ENCODE measurements at regions not wholly inside any gene's neighbourhood (a gene's known extent, or its start where the extent isn't known, plus 50 kb on each side); places are given as distances from the start of the nearest gene placed in this dataset.

DNA sequence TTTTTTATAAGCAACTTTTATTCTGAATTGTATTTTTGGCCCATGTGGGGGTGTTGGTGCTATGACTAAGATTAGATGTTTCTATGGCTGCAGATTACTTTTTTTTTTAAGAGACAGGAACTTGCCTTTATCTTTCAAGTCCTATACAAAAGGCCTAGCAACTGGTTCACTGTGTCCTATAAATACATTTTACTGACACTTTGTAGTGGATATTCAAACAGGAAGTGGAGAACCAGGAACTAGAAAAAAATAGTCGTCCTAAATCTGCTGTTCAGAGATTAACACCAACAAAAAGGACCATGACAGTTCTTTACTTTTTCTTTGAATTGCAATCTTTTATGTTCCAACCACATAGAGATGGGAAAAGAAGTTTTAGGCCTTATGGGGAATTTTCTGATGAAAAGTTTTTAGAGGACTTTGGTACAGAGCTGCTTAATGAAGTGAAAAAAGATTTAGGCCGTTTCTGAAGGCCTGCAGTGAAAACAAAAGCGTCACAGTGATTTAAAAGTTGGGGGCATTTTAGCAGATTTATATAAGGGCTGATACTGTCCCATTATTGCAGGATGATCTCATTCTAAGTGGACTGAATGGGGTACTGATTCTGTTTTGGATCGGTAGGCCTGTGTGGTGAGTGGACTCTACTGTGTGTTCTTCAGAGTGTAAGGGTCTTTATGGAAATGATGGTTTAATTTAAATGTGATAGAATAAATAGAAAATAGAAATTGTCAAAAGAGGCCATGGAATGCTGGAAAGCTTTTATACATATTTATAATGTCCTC, 136.4 kb upstream of the DEPDC1 start:
- WGBS, 2 donors, result 67 to 70% methylated on average over 4 of the region's 4 CpGs

DNA sequence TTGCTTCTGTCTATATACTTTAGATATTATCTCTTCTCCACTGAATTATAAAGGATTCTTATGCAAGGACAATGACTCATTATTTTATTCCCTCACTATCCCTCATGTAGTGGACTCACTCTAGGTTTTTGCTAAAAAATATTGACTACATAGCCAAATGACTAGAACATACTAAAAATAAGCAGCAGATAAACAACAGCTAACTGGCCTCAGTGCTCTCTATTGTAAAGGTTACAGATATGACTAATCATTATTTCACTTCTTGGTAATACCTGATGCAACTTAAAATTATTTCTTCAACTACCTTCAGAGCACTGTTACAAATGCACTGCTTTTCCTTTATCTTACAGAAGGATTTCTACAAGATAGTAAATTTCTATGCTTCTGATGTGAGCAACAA, 147.6 kb upstream of the DEPDC1 start:
- intact Hi-C loops (cut with DNase I), result no loop called here
- DNase-seq, result no peak
- no peaks in the 10 kb centered on the region for H3K27me3 ChIP-seq

More for the DNA sequence above, 136.4 kb upstream of the DEPDC1 start:
- Histone ChIP-seq H3K36me3 (no peaks in the 10 kb centered on the region), H3K9me3 (no peaks in the 10 kb centered on the region), H3K27me3 (no peaks in the 10 kb centered on the region), H3K4me3 (no peak overlapping the region), H3K4me1 (no peaks in the 10 kb centered on the region), H3K27ac (no peak overlapping the region)
- intact Hi-C loops (cut with DNase I), result no loop called here
- no peak for DNase-seq
- TF ChIP-seq EP300 (IDR thresholded peaks at IDR 0.05) (no peak), POLR2AphosphoS5 (IDR thresholded peaks at IDR 0.05) (no peak), POLR2A (IDR thresholded peaks at IDR 0.05) (no peak)
- TF ChIP-seq, protein P1, sequence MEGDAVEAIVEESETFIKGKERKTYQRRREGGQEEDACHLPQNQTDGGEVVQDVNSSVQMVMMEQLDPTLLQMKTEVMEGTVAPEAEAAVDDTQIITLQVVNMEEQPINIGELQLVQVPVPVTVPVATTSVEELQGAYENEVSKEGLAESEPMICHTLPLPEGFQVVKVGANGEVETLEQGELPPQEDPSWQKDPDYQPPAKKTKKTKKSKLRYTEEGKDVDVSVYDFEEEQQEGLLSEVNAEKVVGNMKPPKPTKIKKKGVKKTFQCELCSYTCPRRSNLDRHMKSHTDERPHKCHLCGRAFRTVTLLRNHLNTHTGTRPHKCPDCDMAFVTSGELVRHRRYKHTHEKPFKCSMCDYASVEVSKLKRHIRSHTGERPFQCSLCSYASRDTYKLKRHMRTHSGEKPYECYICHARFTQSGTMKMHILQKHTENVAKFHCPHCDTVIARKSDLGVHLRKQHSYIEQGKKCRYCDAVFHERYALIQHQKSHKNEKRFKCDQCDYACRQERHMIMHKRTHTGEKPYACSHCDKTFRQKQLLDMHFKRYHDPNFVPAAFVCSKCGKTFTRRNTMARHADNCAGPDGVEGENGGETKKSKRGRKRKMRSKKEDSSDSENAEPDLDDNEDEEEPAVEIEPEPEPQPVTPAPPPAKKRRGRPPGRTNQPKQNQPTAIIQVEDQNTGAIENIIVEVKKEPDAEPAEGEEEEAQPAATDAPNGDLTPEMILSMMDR (IDR thresholded peaks at IDR 0.05), result no peak

DNA sequence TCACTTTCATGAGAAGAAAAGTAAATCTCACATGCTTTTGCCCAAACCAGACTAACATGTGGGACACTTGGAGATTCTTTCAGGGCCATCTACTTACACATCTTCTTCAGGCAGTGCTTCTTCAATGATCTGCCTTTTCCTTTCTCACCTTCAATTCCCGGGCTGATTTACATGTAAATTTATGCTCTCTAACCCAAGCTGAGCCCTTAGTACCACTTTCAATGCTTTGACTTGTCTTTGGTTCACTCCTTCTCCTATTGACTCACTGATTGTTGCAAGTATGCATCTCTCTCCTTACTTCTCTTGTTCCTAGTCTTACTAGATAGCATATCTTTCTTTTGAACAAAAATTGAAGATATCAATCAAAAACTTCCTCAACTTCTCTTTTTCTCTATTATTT, 154.2 kb upstream of the DEPDC1 start:
- no peak for DNase-seq
- H3K27ac ChIP-seq, result no peak overlapping the region
- intact Hi-C loops (cut with DNase I), result no loop called here

More for the DNA sequence above, 147.6 kb upstream of the DEPDC1 start:
- Histone ChIP-seq H3K4me1 (no peaks in the 10 kb centered on the region), H3K36me3 (no peaks in the 10 kb centered on the region), H3K4me3 (no peak overlapping the region), H3K27ac (no peak overlapping the region), H3K9me3 (no peaks in the 10 kb centered on the region)
- TF ChIP-seq POLR2A (IDR thresholded peaks at IDR 0.05) (no peak), POLR2AphosphoS5 (IDR thresholded peaks at IDR 0.05) (no peak), EP300 (IDR thresholded peaks at IDR 0.05) (no peak)
- TF ChIP-seq, protein P1 (IDR thresholded peaks at IDR 0.05), result no peak

GRCh38 chr1:68653882-68654281, 157.0 kb upstream of the DEPDC1 start:
- H3K4me3 ChIP-seq, result no peak overlapping the region
- TF ChIP-seq POLR2AphosphoS5 (IDR thresholded peaks at IDR 0.05), result no peak
- no peak for TF ChIP-seq POLR2A (IDR thresholded peaks at IDR 0.05)
- TF ChIP-seq, protein P1 (IDR thresholded peaks at IDR 0.05), result no peak
- no peak for TF ChIP-seq EP300 (IDR thresholded peaks at IDR 0.05)
- no peaks in the 10 kb centered on the region for H3K4me1 ChIP-seq
- no peaks in the 10 kb centered on the region for H3K9me3 ChIP-seq
- 90 to 92% methylated on average over 2 of the region's 2 CpGs for WGBS, 2 donors
- no peaks in the 10 kb centered on the region for H3K27me3 ChIP-seq
- H3K36me3 ChIP-seq, result no peaks in the 10 kb centered on the region
- no peak overlapping the region for H3K27ac ChIP-seq
- no peak for DNase-seq
- intact Hi-C loops (cut with DNase I), result no loop called here

More for the DNA sequence above, 154.2 kb upstream of the DEPDC1 start:
- H3K9me3 ChIP-seq, result no peaks in the 10 kb centered on the region
- TF ChIP-seq POLR2AphosphoS5 (IDR thresholded peaks at IDR 0.05) (no peak), EP300 (IDR thresholded peaks at IDR 0.05) (no peak), POLR2A (IDR thresholded peaks at IDR 0.05) (no peak)
- TF ChIP-seq, protein P1 (IDR thresholded peaks at IDR 0.05), result no peak
- no peaks in the 10 kb centered on the region for H3K36me3 ChIP-seq
- no peaks in the 10 kb centered on the region for H3K4me1 ChIP-seq
- no peak overlapping the region for H3K4me3 ChIP-seq
- 39 to 47% methylated on average over 1 of the region's 1 CpG for WGBS, 2 donors
- no peaks in the 10 kb centered on the region for H3K27me3 ChIP-seq

GRCh38 chr1:68673771-68674170, 176.9 kb upstream of the DEPDC1 start:
- Histone ChIP-seq H3K9me3 (no peaks in the 10 kb centered on the region), H3K27ac (no peak overlapping the region), H3K4me3 (no peak overlapping the region), H3K36me3 (no peaks in the 10 kb centered on the region), H3K27me3 (no peaks in the 10 kb centered on the region), H3K4me1 (no peaks in the 10 kb centered on the region)
- intact Hi-C loops (cut with DNase I), result no loop called here
- no peak for DNase-seq
- TF ChIP-seq POLR2AphosphoS5 (IDR thresholded peaks at IDR 0.05) (no peak), EP300 (IDR thresholded peaks at IDR 0.05) (no peak)
- TF ChIP-seq, protein P1 (IDR thresholded peaks at IDR 0.05), result no peak
- WGBS, 2 donors, result 84 to 89% methylated on average over 4 of the region's 4 CpGs

Measured in sigmoid colon (tissue), 6 donors.